ENCODE measurements at regions not wholly inside any gene's neighbourhood (a gene's known extent, or its start where the extent isn't known, plus 50 kb on each side); places are given as distances from the start of the nearest gene placed in this dataset.

DNA sequence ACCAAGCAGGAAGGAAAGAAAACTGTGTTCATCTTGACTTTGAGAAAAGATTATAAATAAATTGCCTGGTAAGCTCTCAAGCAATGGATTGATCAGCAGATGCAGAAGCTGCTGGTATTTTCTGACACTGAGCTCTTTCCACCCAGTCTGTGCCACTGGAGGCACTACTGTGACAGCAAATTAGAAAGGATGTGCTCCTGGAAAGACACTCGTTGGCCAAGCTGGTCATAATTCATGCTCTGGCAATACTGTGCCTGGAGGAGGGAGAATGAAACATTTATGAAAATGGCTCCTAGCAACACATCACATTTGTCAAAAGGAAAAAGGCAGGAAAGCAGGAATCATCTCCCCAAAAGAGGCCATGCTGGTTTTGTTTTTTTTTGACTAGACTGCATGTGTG, 84.2 kb downstream of the CAVIN4 start:
- TF ChIP-seq, protein P1, sequence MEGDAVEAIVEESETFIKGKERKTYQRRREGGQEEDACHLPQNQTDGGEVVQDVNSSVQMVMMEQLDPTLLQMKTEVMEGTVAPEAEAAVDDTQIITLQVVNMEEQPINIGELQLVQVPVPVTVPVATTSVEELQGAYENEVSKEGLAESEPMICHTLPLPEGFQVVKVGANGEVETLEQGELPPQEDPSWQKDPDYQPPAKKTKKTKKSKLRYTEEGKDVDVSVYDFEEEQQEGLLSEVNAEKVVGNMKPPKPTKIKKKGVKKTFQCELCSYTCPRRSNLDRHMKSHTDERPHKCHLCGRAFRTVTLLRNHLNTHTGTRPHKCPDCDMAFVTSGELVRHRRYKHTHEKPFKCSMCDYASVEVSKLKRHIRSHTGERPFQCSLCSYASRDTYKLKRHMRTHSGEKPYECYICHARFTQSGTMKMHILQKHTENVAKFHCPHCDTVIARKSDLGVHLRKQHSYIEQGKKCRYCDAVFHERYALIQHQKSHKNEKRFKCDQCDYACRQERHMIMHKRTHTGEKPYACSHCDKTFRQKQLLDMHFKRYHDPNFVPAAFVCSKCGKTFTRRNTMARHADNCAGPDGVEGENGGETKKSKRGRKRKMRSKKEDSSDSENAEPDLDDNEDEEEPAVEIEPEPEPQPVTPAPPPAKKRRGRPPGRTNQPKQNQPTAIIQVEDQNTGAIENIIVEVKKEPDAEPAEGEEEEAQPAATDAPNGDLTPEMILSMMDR (IDR thresholded peaks at IDR 0.05), result no peak
- TF ChIP-seq EP300 (IDR thresholded peaks at IDR 0.05) (no peak), POLR2A (IDR thresholded peaks at IDR 0.05) (no peak)

Measured in suprapubic skin (tissue), 3 donors.